ENCODE measurements at regions not wholly inside any gene's neighbourhood (a gene's known extent, or its start where the extent isn't known, plus 50 kb on each side); places are given as distances from the start of the nearest gene placed in this dataset.

- DNase-seq (no peak), ATAC-seq (no peak)
- H3K27me3 ChIP-seq = no peaks in the 10 kb centered on the region
- TF ChIP-seq, protein P1, sequence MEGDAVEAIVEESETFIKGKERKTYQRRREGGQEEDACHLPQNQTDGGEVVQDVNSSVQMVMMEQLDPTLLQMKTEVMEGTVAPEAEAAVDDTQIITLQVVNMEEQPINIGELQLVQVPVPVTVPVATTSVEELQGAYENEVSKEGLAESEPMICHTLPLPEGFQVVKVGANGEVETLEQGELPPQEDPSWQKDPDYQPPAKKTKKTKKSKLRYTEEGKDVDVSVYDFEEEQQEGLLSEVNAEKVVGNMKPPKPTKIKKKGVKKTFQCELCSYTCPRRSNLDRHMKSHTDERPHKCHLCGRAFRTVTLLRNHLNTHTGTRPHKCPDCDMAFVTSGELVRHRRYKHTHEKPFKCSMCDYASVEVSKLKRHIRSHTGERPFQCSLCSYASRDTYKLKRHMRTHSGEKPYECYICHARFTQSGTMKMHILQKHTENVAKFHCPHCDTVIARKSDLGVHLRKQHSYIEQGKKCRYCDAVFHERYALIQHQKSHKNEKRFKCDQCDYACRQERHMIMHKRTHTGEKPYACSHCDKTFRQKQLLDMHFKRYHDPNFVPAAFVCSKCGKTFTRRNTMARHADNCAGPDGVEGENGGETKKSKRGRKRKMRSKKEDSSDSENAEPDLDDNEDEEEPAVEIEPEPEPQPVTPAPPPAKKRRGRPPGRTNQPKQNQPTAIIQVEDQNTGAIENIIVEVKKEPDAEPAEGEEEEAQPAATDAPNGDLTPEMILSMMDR (IDR thresholded peaks at IDR 0.05) = no peak
- TF ChIP-seq POLR2A (IDR thresholded peaks at IDR 0.05) = no peak
- no peaks in the 10 kb centered on the region for H3K9me3 ChIP-seq
- no peak overlapping the region for H3K27ac ChIP-seq
- intact Hi-C loops (cut with DNase I) = no loop called here
- no peak overlapping the region for H3K4me3 ChIP-seq
- H3K4me1 ChIP-seq = no peaks in the 10 kb centered on the region
- 74 to 90% methylated on average over 3 of the region's 3 CpGs for WGBS, 2 donors
- no peaks in the 10 kb centered on the region for H3K36me3 ChIP-seq (replicated peaks in 1 of 2; ENCODE audit: insufficient read depth in 1 of 2, low read depth in 2 of 2)
Observed at GRCh38 chr6:74840953-74841352, 364.9 kb downstream of the COL12A1 start.

DNA sequence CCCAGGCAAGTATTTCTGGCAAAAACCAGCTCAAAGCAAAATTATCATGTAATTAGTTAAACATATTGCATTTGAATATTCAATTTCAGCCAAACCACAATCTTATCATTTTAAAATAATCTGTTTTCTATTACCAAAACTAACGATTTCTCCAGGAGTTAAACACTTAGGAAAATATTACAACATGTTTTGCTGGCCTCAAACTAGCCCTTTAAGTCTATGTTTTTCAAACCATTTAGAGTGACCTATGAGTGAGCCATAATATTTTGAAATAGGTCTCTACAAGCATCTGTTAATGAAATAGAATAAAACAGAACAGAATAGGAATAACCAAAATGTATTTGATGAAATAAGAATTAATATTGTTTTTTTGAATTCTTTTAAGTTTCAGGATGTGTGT, 370.9 kb downstream of the COL12A1 start:
- WGBS, 2 donors = 23 to 44% methylated on average over 1 of the region's 1 CpG
- intact Hi-C loops (cut with DNase I) = no loop called here

DNA sequence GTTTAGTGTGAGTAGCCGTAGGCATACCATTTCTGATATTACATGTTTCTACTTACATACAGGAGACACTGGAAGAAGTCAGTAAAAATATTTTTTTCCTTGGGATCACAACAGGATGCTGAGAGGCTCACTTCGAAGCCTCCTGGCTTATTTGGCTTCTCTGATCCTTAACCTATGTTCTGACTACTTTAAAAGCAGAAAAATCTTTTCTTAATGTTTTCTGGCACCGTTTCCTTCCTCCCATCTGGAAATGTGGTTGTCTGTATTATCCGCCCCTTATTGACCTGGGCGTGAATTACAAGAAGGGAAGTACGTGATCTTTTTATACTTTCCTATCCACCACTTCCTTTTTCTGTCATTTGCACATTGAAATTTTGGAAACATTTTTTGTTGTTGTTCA, 379.6 kb downstream of the COL12A1 start:
- no peak overlapping the region for H3K4me3 ChIP-seq
- intact Hi-C loops (cut with DNase I) = no loop called here
- WGBS, 2 donors = 58 to 71% methylated on average over 6 of the region's 6 CpGs
- H3K4me1 ChIP-seq = no peaks in the 10 kb centered on the region
- TF ChIP-seq, protein P1 (IDR thresholded peaks at IDR 0.05) = no peak
- no peak for TF ChIP-seq POLR2A (IDR thresholded peaks at IDR 0.05)
- no peak overlapping the region for H3K27ac ChIP-seq
- DNase-seq (no peak), ATAC-seq (no peak)
- no peaks in the 10 kb centered on the region for H3K36me3 ChIP-seq (replicated peaks in 1 of 2; ENCODE audit: insufficient read depth in 1 of 2, low read depth in 2 of 2)
- no peaks in the 10 kb centered on the region for H3K27me3 ChIP-seq
- no peaks in the 10 kb centered on the region for H3K9me3 ChIP-seq

More for the DNA sequence above, 370.9 kb downstream of the COL12A1 start:
- Histone ChIP-seq H3K27ac (no peak overlapping the region), H3K4me3 (no peak overlapping the region), H3K36me3 (replicated peaks in 1 of 2; ENCODE audit: insufficient read depth in 1 of 2, low read depth in 2 of 2) (no peaks in the 10 kb centered on the region), H3K27me3 (no peaks in the 10 kb centered on the region), H3K4me1 (no peaks in the 10 kb centered on the region), H3K9me3 (no peaks in the 10 kb centered on the region)
- DNase-seq = no peak
- TF ChIP-seq POLR2A (IDR thresholded peaks at IDR 0.05) = no peak
- TF ChIP-seq, protein P1 (IDR thresholded peaks at IDR 0.05) = no peak
- ATAC-seq = no peak

GRCh38 chr6:74814440-74814839, 391.4 kb downstream of the COL12A1 start:
- no peak for ATAC-seq
- no peaks in the 10 kb centered on the region for H3K27me3 ChIP-seq
- no peak for DNase-seq
- H3K4me3 ChIP-seq = no peak overlapping the region
- H3K9me3 ChIP-seq = peaks cover 0 to 8% (median 0%) of the 10 kb centered on the region in 3 donors
- 79 to 80% methylated on average over 2 to 4 of the region's 4 CpGs for WGBS, 2 donors
- no peak overlapping the region for H3K27ac ChIP-seq
- intact Hi-C loops (cut with DNase I) = no loop called here
- H3K4me1 ChIP-seq = no peaks in the 10 kb centered on the region
- H3K36me3 ChIP-seq (replicated peaks in 1 of 2; ENCODE audit: insufficient read depth in 1 of 2, low read depth in 2 of 2) = no peaks in the 10 kb centered on the region
- TF ChIP-seq, protein P1 (IDR thresholded peaks at IDR 0.05) = no peak
- TF ChIP-seq POLR2A (IDR thresholded peaks at IDR 0.05) = no peak

DNA sequence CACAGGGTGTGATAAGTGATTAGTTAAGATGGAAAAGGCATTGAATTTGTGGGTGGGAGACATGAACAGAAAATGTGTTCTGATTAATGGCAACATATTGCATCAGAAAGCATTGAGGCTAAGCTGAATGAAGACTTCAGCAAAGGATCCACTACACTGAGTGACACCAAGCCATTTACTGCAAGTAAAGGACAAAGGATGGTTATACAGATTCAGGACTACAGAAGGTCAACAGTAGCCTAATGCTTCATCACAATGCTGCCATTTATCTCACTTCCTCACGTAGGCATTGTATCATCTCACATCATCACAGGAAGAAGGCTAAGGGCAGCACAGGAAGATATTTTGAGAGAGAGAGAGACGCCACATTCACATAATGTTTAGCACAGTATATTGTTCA, 398.2 kb downstream of the COL12A1 start:
- H3K9me3 ChIP-seq = no peaks in the 10 kb centered on the region
- intact Hi-C loops (cut with DNase I) = no loop called here
- 75 to 78% methylated on average over 2 of the region's 2 CpGs for WGBS, 2 donors
- no peak for TF ChIP-seq POLR2A (IDR thresholded peaks at IDR 0.05)
- TF ChIP-seq, protein P1 (IDR thresholded peaks at IDR 0.05) = no peak
- H3K4me1 ChIP-seq = no peaks in the 10 kb centered on the region
- ATAC-seq (no peak), DNase-seq (no peak)
- H3K36me3 ChIP-seq (replicated peaks in 1 of 2; ENCODE audit: insufficient read depth in 1 of 2, low read depth in 2 of 2) = no peaks in the 10 kb centered on the region
- H3K4me3 ChIP-seq = no peak overlapping the region
- no peaks in the 10 kb centered on the region for H3K27me3 ChIP-seq
- H3K27ac ChIP-seq = no peak overlapping the region
